Osteocyte (in vitro differentiated cells): ENCODE measurements at regions not wholly inside any gene's neighbourhood (a gene's known extent, or its start where the extent isn't known, plus 50 kb on each side); places are given as distances from the start of the nearest gene placed in this dataset.

Experiments
- DNase-seq: peaks from one replicate; pipeline ENCODE4 v3.0.0; 2021; ENCODE audit warnings: mixed read lengths; ENCODE audit not compliant: unreplicated experiment; ENCODE audit errors: extremely low spot score
- H3K27ac Mint-ChIP-seq: one replicate; pipeline ENCODE4 v1.8.0; 2021; ENCODE audit warnings: mild to moderate bottlenecking, mixed read lengths; ENCODE audit not compliant: unreplicated experiment
- H3K27me3 Mint-ChIP-seq: one replicate; pipeline ENCODE4 v1.8.0; 2021; ENCODE audit warnings: mixed read lengths; ENCODE audit not compliant: unreplicated experiment
- H3K36me3 Mint-ChIP-seq: one replicate; pipeline ENCODE4 v1.8.0; 2021; ENCODE audit warnings: mixed read lengths; ENCODE audit not compliant: unreplicated experiment
- H3K4me1 Mint-ChIP-seq: one replicate; pipeline ENCODE4 v1.8.0; 2021; ENCODE audit warnings: mixed read lengths; ENCODE audit not compliant: unreplicated experiment
- H3K4me3 Mint-ChIP-seq: one replicate; pipeline ENCODE4 v1.8.0; 2021; ENCODE audit warnings: mild to moderate bottlenecking, moderate library complexity, mixed read lengths; ENCODE audit not compliant: unreplicated experiment
- H3K9me3 Mint-ChIP-seq: one replicate; pipeline ENCODE4 v1.8.0; 2021; ENCODE audit warnings: mixed read lengths; ENCODE audit not compliant: unreplicated experiment
- CTCF ChIP-seq: fragments of 200-600 bp; sonication (generic); IDR thresholded peaks from 2 replicates; pipeline ENCODE4 v1.5.0; 2021; ENCODE audit warnings: antibody characterized with exemption, mild to moderate bottlenecking, moderate library complexity

DNA sequence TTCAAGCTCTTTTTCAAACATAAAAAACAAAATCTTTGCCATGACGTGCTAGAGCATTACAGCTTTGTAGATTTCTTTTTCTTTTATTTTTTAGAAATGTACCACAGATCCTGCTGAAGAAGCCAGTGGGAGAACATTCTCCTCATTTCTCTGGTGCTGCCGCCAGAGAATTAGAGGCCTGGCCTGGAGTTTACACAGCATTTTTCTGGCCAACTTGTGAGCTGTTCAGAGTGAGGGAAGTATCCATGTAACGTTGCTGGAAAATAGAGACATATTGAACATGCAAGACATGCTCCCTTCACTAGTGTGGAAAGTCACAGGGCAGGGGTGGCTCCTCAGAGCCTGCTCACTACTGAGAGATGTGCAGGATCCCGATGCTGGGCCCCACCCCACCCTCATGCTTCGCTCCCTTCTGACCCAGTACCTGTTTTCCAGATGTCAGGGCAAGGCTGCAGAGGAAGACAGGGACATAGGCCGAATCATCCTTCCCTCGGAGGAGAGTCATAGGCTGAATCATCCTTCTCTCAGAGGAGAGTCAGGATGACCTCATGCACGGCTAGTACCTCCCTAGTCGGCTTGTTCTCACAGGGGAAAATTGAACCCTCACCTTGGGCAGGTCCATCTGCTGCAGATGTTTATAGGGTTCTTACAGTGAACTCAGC, 298.5 kb downstream of the INSIG2 start:
- H3K4me1 Mint-ChIP-seq: no peaks in the 10 kb centered on the region
- no peak overlapping the region for H3K27ac Mint-ChIP-seq
- H3K27me3 Mint-ChIP-seq: no peaks in the 10 kb centered on the region
- DNase-seq: no peak
- H3K36me3 Mint-ChIP-seq: no peaks in the 10 kb centered on the region
- TF ChIP-seq CTCF: no peak
- H3K4me3 Mint-ChIP-seq: no peak overlapping the region
- H3K9me3 Mint-ChIP-seq: no peaks in the 10 kb centered on the region

- H3K36me3 Mint-ChIP-seq: no peaks in the 10 kb centered on the region
- H3K27me3 Mint-ChIP-seq: no peaks in the 10 kb centered on the region
- TF ChIP-seq CTCF: no peak
- no peaks in the 10 kb centered on the region for H3K9me3 Mint-ChIP-seq
- no peaks in the 10 kb centered on the region for H3K4me1 Mint-ChIP-seq
- H3K4me3 Mint-ChIP-seq: no peak overlapping the region
- H3K27ac Mint-ChIP-seq: no peak overlapping the region
- DNase-seq: no peak
Measured at GRCh38 chr2:118380915-118381653, 292.8 kb downstream of the INSIG2 start.

DNA sequence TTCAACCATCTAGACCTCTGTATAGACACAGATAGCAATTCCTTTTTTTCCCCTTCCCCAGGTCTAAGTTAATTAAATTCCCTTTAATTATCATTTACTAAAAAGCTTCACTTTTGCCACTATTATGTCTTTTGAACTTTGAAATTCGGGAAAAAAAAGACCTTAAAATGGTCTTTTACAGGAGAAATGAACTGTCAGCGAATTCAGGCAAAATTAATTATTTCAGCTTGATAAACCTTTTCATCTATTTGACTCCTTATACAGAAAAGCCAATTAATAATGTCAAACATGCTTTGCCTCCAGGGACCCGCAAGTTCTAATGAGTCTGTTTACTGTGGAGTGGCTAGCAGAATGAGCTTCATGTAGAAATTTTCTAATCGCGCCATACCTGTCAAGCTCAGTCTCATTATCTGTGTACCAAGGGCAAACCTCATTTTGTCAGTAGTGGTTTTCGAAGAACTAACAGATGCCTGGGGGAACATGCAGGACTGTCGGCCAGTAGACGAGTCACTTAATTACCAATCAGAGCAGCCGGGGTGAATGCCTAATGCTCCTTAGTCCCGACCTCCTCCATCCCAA, 287.7 kb downstream of the INSIG2 start:
- Mint-ChIP-seq H3K4me1 (no peaks in the 10 kb centered on the region), H3K36me3 (no peaks in the 10 kb centered on the region), H3K4me3 (no peak overlapping the region), H3K9me3 (no peaks in the 10 kb centered on the region), H3K27me3 (no peaks in the 10 kb centered on the region), H3K27ac (no peak overlapping the region)
- DNase-seq: no peak
- no peak for TF ChIP-seq CTCF

DNA sequence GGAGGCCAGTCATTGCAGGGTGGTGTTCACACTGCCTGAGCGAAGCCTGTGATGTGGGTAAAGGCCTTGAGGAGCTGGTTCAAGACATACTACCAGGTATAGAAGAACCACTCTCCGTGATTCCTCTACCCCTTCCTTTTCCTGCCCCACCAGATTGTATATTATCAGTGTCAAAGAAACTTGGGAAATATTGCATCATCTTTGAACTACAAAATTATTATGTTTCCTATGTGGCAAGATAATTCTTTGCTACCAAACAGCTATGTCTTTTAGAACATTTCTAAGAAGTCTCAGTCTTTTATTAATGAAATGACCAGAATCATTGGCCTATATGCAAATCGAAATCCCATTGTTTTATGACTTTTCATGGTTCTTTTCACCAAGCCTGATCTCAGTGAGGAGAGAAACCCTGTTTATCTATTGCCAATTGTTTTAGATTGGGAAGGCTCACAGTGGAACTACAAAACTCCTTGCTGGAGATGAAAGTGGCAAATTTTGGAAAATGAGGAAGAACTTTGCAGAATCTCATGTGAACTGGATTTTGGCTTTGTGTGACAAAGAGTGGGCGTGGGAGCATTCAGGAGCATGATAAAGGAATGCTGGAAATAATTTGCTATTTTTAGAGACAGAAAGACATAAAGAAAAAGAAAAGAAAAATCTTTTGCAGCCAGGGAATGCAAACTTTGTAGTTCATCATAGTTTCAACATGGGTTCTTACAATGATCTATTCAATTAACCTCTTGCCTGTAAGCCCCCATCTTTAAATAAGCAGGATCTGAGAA, 286.9 kb downstream of the INSIG2 start:
- H3K4me1 Mint-ChIP-seq: no peaks in the 10 kb centered on the region
- no peaks in the 10 kb centered on the region for H3K27me3 Mint-ChIP-seq
- TF ChIP-seq CTCF: no peak
- no peak for DNase-seq
- no peak overlapping the region for H3K27ac Mint-ChIP-seq
- no peaks in the 10 kb centered on the region for H3K9me3 Mint-ChIP-seq
- H3K36me3 Mint-ChIP-seq: no peaks in the 10 kb centered on the region
- H3K4me3 Mint-ChIP-seq: no peak overlapping the region
